NCI-H345 treated with DMSO at 0.1 percent for 48 hours (cell line): ENCODE measurements at regions not wholly inside any gene's neighbourhood (a gene's known extent, or its start where the extent isn't known, plus 50 kb on each side); places are given as distances from the start of the nearest gene placed in this dataset.
"Not testable (repeated sequence)": the region's sequence is repeated elsewhere in the genome, so short reads cannot be mapped to it uniquely, and the experiment has no call there.

ENCODE experiments used
- DNase-seq: peaks from one replicate; lab custom pipeline; 2025; ENCODE audit not compliant: unreplicated experiment; lab: John Stamatoyannopoulos, UW

DNA sequence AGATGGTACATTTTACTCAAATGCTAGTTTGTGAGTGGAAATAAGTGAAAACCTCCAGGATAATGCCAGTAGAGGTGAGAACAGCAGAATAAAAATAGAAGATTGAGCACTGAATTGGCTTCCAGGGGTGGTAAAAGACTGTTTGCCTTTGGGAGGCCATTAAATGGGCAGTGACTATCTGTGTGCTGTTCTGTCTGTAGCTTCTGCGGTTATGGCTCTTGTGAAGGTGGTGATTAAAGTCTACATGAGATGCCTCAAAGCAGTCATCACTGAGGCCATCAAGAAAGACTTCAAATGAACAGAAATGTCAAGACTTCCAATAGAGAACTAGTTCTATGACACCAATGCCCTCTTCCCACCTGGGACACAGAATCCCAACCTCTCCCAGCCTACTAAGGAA is 108.8 kb downstream of the EFHB start:
- no peak for DNase-seq

DNA sequence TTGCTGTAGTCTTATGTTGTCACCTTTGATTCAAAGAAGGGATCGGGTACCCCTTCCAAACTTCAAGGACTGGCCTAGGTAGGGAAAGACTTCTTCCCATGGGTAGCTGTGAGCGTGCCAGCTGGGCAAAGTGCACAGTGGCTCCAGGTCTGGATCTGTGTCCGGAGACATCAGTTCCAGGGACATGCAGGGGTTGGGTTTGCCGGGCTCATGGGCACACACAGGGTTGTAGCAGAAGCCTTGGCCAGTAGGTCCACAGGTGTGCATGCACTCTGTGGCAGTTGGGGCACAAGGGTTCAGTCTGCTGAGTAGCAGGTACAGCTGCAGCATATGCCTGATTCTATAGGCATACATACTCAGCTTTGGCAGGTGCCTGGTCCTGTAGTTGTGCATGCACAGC is 111.2 kb downstream of the EFHB start:
- no peak for DNase-seq

DNA sequence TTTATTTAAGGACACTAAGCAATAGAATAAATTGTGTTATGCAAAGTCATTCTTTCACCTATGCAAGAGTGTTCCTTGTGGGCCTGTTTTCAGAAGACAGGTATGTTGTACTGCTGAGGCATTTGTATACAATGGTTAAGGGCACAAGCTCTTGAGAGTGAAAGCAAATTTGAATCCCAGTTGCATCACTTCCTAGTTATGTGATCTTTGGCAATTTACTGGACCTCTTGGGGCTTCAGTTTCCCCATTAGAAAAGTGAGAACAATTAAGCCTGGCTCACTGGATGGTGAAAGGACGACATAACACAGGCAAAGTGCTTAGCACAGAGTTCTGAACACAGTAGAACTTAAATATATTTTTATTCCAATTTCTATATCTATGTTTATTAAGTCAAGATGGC is 117.4 kb downstream of the EFHB start:
- DNase-seq = no peak

DNA sequence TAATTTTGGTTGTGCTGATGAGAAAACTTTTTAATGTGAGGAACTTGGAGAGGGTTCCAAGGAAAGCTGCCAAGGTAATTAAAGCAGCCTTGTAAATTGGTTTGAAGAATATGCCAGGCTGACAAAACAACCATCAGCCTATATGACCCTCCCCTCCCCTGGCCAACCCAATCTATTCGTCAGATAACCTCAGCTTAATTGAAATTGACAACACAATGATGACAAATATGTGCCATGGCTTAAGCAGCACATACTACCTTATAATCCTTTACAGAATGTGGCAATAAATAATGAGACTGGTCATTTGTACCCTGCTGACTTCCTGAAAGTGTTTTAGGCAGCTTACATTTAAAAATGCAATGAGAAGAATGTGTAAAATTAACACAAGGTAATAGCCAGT is 118.2 kb downstream of the EFHB start:
- no peak for DNase-seq

DNA sequence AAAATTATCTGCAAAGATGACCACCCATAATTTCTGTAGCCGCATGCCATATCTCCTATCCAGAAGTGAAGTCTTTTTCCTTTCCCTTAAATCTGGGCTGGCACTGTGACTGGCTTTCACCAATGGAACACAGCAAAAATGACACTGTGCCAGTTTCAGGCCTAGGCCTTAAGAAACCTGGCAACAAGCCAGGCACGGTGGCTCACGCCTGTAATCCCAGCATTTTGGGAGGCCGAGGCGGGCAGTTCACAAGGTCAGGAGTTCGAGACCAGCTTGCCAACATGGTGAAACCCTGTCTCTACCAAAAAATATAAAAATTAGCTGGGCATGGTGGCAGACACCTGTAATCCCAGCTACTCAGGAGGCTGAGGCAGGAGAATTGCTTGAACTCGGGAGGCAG is 120.3 kb downstream of the EFHB start:
- not testable (repeated sequence) for DNase-seq

DNA sequence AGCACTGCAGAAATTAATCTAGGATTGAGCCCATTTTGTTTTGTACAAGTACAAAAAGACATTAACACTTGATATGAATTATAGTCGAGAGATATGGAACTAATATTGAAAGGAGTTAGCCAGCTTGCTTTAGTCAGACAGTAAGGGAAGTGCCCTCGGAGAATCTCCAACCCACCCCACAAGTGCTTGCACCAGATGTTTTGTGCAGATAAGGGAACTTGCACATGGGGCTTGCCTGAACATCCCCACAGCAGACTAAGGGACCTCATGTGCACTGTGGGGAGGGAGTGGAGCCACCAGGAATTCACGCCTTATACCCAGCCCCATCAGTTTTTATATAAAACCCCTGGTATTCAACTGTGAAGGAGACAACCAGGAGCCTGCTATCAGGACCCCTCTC is 122.3 kb downstream of the EFHB start:
- no peak for DNase-seq

DNA sequence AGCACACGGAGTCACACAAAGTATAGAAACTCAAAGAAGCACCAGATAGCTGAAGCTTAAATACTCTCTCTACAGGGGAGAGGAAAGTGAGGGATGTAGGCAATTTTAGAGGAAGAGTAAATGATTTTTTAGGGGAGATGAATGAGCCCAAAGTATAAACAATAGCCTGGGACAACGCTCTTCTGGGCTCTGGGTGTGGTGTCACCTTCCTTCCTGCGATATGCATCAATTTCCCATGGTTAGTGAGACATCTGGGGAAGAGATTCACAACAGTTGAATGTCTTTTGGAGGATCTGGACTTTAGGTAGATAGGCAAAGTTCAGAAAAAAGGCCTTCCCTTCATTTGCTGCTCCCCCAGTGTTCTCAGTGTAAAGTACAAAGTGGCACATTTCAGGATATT is 125.2 kb downstream of the EFHB start:
- DNase-seq = no peak

DNA sequence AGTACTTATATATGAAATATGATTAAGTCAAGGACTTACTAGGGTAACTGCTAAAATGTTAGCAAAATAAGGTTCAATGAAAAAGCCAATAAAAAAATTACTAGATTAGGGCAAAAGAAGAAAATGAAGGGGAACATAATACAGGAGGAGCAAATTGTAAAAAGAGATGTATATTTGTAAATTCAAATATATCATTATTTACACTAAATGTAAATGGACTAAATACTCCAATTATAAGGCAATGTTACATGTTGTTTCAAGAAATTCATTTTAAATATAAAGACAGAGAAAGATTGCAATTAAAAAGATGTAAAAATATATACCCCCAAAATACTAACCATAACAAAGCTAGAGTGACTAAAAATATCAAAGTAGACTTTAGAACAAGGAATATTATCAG is 134.1 kb downstream of the EFHB start:
- no peak for DNase-seq

DNA sequence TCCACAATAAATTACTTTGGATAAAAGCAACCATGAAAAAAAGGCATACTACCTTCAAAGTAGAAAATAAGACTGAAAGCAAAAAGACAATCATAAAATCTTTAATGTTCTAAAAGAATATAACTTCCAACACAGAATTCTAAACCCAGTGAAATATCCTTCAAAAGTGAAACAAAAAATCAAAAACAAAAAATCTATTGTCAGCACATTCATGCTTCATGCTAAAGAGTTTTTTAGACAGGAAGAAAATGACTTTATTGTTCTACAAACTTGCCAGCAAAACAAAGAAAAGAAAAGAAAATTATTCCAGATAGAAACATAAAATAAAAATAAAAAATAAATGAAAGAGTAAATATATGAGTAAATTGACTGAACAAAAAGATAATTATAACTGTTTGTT is 134.9 kb downstream of the EFHB start:
- DNase-seq = no peak

DNA sequence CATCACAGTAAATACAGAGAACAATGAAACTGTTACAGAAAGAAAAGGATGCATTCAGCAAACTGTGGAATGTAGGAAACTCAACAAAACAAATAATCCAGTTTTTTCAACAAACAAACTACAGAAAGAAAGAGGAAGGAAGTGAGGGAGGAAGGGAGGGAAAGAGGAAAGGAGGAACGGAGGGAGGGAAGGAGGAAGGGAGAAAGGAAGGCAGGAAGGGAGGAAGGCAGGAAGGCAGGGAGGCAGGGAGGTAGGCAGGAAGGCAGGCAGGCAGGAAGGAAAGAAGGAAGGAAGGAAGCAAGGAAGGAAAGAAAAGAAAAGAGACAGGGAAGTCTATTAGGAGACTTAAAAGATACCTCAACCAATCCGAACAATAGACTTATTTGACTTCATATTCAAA is 135.7 kb downstream of the EFHB start:
- no peak for DNase-seq

DNA sequence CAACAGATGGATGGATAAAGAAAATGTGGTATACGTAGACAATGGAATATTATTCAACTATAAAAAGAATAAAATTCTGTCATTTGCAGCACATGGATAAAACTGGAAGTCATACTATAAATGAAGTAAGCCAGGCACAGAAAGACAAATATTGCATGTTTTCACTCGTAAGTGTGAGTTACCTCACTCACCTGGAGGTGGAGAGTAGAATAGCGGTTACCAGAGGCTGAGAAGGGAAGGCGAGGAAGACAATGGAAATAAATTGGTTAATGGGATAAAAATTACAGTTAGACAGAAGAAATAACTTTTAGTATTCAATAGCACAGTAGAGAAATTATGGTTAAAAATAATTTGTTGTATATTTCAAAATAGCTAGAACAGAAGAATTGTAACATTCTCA is 141.6 kb downstream of the EFHB start:
- DNase-seq = no peak

DNA sequence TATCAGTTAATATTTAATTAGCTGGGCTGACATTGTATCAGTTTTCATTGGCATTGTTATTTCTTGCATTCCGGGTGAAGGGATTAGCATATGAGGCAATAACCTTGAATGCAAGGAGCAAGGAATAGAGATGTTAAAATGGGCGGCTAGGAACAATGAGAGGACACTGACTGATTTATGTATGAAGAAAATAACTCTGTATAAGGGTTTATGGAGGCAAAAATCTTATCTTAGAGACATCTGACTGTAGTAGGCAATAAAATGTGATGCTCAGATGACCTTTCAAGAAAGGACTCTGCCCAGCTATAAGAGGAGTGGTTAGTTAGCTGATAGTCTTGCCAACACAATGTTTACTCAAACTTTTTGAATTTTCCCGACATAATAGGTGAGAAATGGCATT is 158.3 kb downstream of the EFHB start:
- no peak for DNase-seq

DNA sequence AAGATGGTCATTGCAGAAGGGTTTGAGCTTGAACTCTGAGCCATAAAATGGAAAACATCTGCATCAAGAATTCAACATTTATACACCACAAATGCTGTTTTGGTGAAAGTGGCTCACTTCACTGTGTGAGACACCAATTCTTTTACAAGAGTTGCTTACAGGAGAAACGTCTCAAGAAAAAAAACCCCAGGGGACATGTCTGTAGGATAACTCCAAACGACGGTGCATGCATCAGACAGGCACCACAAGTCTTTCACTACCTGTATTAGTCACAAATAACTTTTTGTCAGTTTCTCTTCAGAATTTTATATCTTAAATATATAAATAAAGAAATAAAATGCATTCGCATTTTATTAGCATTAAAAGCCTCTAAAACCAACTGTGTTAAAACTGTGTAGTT is 164.3 kb downstream of the EFHB start:
- no peak for DNase-seq

DNA sequence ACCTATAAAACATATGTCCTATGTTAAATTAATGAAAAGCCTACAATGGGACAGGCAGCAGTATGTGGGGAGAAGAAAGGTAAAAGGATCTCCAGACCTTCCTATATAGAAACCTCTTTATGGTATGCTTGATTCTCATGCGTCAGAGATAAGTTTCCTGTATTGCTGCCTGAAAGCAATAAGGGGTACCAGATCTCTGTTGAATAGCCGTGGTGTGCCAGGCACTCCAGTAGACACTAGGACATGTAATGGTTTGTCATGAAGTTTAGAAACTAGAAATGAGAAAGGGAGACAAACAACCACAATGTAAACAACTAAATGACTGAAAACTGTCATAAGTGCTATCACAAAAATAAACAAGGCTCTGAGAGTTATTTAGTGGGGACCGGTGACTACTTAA is 168.1 kb downstream of the EFHB start:
- DNase-seq = no peak

DNA sequence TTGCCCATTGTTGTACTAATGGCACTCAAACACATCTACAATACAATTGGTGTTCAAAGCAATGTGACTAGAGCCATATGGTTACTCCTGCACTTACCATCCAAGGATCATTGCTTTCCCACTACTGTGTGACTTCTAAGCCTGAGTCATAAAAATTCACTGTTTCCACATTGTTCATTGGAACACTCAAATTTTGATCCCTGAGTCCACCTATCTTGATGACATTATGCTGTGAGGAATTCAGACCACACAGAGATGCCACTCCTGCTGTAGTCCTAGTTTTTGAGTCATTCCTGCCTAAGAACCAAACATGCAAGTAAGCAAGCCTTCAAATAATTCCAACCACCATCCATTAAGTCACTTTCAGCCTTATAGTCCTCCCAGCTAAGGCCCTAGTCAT is 176.2 kb downstream of the EFHB start:
- DNase-seq = no peak

DNA sequence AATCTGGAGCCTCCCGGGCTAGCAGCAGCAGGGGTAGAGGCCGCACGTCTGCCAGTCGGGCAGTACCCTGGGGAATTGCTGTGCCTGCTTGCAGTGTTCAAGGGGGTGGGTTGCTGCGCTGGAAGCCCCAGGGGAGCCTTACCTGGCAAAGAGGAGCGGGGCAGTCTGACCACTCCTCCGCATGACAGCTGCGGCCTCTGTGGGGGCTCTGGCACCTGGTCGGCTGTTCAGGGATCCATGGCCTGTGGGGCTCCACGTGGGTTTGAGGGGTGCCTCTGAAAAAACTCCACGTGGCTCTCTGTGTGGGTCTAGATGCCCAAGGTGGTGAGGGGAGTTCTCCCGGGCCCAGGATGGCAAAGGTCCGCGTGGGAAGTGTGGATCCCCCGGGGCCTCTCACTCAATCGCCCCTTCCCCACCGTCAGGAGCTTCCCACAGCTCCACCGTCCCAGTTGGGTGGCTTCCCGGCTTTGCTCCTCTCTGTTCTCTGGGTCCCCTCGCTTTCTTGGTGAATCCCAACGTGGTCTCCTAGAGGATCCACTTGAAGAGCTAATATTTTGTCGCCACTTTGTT is 184.5 kb downstream of the EFHB start:
- no peak for DNase-seq

DNA sequence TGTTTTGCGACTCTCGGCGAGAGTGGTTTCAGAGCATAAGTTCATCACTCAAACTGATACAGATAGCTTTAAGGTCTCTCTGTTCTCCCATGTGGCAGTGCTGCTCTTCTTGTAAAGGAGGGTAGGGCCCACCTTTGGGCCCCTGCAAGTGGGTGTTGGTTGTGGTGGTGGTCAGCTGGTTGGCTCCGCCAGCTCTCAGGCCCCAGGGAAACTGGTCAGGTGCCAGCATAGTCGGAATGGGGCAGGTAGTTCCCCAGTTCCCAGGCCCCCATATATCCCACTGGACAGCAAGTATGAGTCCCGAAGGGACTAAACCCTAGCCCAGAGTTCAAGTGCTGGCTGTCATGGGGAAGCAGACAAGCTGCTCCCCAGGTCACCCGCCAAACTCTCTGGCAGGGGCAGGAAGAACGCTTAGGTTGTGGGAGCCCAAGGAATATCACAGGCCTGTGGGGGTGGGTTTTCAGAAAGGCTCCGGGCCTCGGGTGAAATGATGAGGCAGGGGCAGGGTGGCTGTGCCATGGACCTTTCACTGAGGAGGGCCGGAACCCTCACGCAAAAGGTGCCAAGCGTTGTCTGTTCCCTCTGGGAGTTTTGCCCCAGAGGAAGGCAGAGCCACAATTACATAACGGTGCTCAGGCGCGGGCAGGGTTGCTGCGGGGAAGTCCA is 185.1 kb downstream of the EFHB start:
- DNase-seq = no peak

DNA sequence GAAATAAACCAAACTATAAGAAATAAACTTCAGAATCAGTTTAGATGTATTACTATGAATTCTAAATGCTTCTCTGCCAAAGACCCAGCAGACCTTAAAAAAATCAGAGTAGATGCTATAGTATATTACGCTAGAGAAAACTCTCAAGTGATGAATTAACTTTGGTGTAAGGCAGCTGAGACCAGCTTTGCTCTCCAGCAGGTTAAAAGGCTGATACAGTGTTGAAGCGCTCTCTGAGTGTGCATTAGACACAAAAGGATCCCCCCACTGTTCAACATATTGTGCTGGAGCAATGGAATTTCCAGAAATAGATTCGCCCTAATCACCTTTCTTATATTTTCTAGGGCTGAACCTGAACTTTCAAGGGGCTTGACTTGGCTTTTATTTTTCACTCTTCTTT is 190.0 kb downstream of the EFHB start:
- peak; percentile 53 for DNase-seq

DNA sequence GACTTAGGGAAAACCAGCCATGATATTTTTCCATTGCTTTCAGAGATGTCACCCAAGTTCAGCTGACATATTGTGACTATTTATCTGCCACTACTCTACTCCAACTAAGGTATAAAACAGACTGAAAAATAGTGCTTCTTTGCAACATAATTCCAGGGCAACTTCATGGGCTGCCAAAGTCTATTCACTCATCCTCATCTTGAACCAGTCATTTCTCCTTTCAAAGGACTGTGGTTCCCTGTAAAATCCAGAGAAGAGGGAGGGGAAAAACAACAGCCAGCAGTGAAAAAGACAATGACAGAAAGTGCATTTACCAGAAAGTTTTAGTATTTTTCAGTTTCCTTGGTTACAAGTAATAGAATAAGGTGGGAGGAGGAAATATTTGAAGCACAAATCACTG is 191.1 kb downstream of the EFHB start:
- no peak for DNase-seq

DNA sequence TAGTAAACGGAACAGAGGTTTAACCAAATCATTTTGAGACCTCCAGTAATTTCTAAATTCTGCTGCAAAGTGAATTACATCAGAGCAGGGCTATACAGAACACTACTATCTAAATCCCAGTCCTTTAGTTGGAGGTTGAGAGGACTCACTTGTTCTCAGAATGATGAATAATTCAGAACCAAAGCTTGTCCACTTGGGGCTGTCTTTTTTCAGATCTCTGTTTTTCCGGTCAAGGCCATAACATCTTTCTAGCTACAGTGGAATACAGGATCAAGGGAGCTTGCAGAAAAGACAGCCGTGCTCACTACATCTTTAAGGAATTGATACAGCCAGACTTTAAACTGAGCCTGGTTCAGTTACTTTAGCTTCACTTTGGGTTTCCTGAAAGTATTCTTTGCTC is 194.5 kb downstream of the EFHB start:
- no peak for DNase-seq

DNA sequence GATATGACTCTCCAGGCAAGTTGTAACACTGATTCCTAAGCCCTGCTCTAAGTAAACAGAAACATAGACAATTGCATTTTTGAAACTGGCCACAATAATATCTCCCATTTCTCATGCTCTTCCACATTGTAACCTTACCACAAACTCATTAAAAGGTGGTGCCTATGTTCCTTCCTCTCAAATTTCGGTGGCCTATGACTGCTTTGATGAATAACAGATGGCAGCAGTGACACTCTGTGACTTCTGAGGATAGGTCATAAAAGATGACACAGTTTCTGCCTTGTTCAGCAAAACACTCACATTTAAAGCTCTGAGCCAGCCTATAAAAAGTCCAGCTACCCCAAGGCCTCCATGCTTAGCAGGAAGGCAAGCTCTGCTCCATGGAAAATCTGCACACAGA is 195.2 kb downstream of the EFHB start:
- no peak for DNase-seq

DNA sequence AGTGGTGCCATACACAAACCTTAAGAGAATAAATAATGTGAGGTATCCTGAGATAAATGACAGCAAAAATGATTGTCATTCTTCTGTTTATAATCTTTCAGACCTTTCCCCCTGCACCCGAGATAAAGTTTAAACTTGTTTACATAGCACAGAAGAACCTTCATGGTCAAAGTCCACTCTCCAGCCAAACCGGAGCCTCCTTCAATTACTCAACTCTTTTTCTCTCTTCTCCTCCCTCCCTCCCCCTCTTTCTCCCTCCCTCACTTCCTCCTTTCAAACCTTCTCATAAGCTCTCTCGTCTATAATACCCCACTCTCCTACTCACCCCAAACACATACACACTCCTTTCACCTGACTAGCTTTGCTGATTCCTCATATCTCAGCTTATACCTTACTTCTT is 198.9 kb downstream of the EFHB start:
- DNase-seq = no peak

DNA sequence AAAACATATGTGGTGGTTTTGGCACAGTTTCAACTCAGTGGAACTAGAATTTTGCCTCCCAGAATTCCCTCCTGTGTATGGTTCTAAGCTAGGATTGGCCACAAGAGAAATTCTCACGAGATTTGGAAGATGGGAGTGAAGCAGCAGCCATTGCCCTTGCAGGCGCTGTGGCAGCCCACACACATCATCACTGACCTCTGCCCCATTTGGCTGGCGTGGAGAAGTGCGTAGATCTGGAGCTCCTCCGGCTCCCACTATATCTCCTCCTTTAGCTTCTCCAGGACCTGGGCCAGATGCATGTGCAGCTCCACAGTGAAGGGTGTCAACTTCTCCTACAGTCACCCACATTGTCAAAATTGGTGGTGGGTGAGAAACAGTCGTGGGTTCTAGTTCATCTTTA is 199.6 kb downstream of the EFHB start:
- DNase-seq = no peak
